Endodermal cell (in vitro differentiated cells): ENCODE measurements at regions not wholly inside any gene's neighbourhood (a gene's known extent, or its start where the extent isn't known, plus 50 kb on each side); places are given as distances from the start of the nearest gene placed in this dataset.

Experiments used
- DNase-seq: peaks from one replicate; pipeline ENCODE4 v3.0.0-alpha.2; 2017
- H3K27ac ChIP-seq: 2 replicates; pipeline ENCODE4 v1.5.1; 2013; ENCODE audit warnings: mild to moderate bottlenecking, low read depth, low read length, moderate library complexity
- H3K27me3 ChIP-seq: 2 replicates; pipeline ENCODE4 v1.6.1; 2013; ENCODE audit warnings: mild to moderate bottlenecking, low read length, moderate library complexity; ENCODE audit not compliant: insufficient read depth, control insufficient read depth, poor library complexity, severe bottlenecking
- H3K36me3 ChIP-seq: 2 replicates; pipeline ENCODE4 v1.7.0; 2013; ENCODE audit warnings: mild to moderate bottlenecking, low read length, moderate library complexity; ENCODE audit not compliant: control insufficient read depth, insufficient read depth
- H3K4me1 ChIP-seq: one replicate; pipeline ENCODE4 v1.7.0; 2013; ENCODE audit warnings: low read length; ENCODE audit not compliant: control insufficient read depth, insufficient read depth
- H3K4me3 ChIP-seq: 2 replicates; pipeline ENCODE4 v1.5.1; 2013; ENCODE audit warnings: mild to moderate bottlenecking, low read length, moderate library complexity
- H3K9ac ChIP-seq: 2 replicates; pipeline ENCODE4 v1.6.1; 2013; ENCODE audit warnings: mild to moderate bottlenecking, low read length, moderate library complexity; ENCODE audit not compliant: poor library complexity, severe bottlenecking; ENCODE audit errors: extremely low read depth
- H3K9me3 ChIP-seq: 2 replicates; pipeline ENCODE4 v1.6.1; 2013; ENCODE audit warnings: mild to moderate bottlenecking, low read length, moderate library complexity; ENCODE audit not compliant: control insufficient read depth
- H3K27ac Mint-ChIP-seq: 2 replicates; pipeline ENCODE4 v1.8.0; 2020; ENCODE audit warnings: mixed read lengths
- H3K27me3 Mint-ChIP-seq: 2 replicates; pipeline ENCODE4 v1.8.0; 2021; ENCODE audit warnings: mild to moderate bottlenecking, mixed read lengths; ENCODE audit not compliant: insufficient read depth
- H3K36me3 Mint-ChIP-seq: 2 replicates; pipeline ENCODE4 v1.8.0; 2020; ENCODE audit warnings: low read depth, mixed read lengths
- H3K4me1 Mint-ChIP-seq: 2 replicates; pipeline ENCODE4 v1.8.0; 2020; ENCODE audit warnings: mixed read lengths
- H3K4me3 Mint-ChIP-seq: 2 replicates; pipeline ENCODE4 v1.8.0; 2020; ENCODE audit warnings: mild to moderate bottlenecking, moderate library complexity, mixed read lengths
- H3K9me3 Mint-ChIP-seq: 2 replicates; pipeline ENCODE4 v1.8.0; 2020; ENCODE audit warnings: mild to moderate bottlenecking, mixed read lengths
- CTCF ChIP-seq: fragments of 200-600 bp; sonication (generic); conservative IDR thresholded peaks from 2 replicates; pipeline ENCODE4 v1.5.0; 2021; ENCODE audit warnings: antibody characterized with exemption, mild to moderate bottlenecking
- WGBS, 2 experiments: methylation state at CpG; one replicate each; pipeline versions ENCODE4 v1.1.5 to v1.1.7; 2013; ENCODE audit warnings: missing lambda C conversion rate in 2 of 2, mixed read lengths in 1 of 2; ENCODE audit not compliant: insufficient coverage in 1 of 2, insufficient read length in 1 of 2; 5-methylcytosine and 5-hydroxymethylcytosine counted together

GRCh38 chr17:71480099-71480498 is 640.7 kb upstream of the SOX9 start:
- Histone ChIP-seq H3K27ac (no peak overlapping the region), H3K36me3 (no peaks in the 10 kb centered on the region), H3K27me3 (peaks cover 6% of the 10 kb centered on the region), H3K9me3 (no peaks in the 10 kb centered on the region), H3K9ac (no peak overlapping the region), H3K4me3 (no peak overlapping the region), H3K4me1 (peaks cover 5% of the 10 kb centered on the region)
- DNase-seq = no peak
- Mint-ChIP-seq H3K27ac (no peak overlapping the region), H3K4me3 (no peak overlapping the region), H3K9me3 (no peaks in the 10 kb centered on the region), H3K27me3 (peaks cover 2% of the 10 kb centered on the region), H3K4me1 (no peaks in the 10 kb centered on the region), H3K36me3 (no peaks in the 10 kb centered on the region)
- WGBS, 2 experiments = 96 to 100% methylated on average over 1 to 2 of the region's 3 CpGs
- TF ChIP-seq CTCF = no peak

- Mint-ChIP-seq H3K27me3 (peaks cover 2% of the 10 kb centered on the region), H3K4me1 (no peaks in the 10 kb centered on the region), H3K4me3 (no peak overlapping the region), H3K9me3 (peaks cover under 1% of the 10 kb centered on the region), H3K27ac (no peak overlapping the region), H3K36me3 (no peaks in the 10 kb centered on the region)
- Histone ChIP-seq H3K9ac (no peak overlapping the region), H3K9me3 (no peaks in the 10 kb centered on the region), H3K27me3 (peaks cover 6% of the 10 kb centered on the region), H3K36me3 (no peaks in the 10 kb centered on the region), H3K4me1 (peaks cover 5% of the 10 kb centered on the region), H3K4me3 (no peak overlapping the region), H3K27ac (no peak overlapping the region)
- no CpG with 5 or more reads among the region's 1 CpG for WGBS, 2 experiments
- TF ChIP-seq CTCF = no peak
- DNase-seq = no peak
These were observed 638.2 kb upstream of the SOX9 start for GRCh38 chr17:71482625-71483024.

- Histone ChIP-seq H3K9ac (no peak overlapping the region), H3K27me3 (peaks cover 6% of the 10 kb centered on the region), H3K36me3 (no peaks in the 10 kb centered on the region), H3K4me1 (peaks cover 5% of the 10 kb centered on the region), H3K9me3 (peaks cover 9% of the 10 kb centered on the region), H3K4me3 (no peak overlapping the region), H3K27ac (no peak overlapping the region)
- peaks cover 11% of the 10 kb centered on the region for H3K9me3 Mint-ChIP-seq
- H3K27me3 Mint-ChIP-seq = peaks cover 2% of the 10 kb centered on the region
- no peak overlapping the region for H3K27ac Mint-ChIP-seq
- 89% methylated on average over 1 of the region's 1 CpG; no CpG with 5 or more reads in 1 of the 2 experiments for whole genome bisulfite sequencing, 2 experiments
- H3K4me3 Mint-ChIP-seq = no peak overlapping the region
- no peak for TF ChIP-seq CTCF
- H3K4me1 Mint-ChIP-seq = no peaks in the 10 kb centered on the region
- H3K36me3 Mint-ChIP-seq = no peaks in the 10 kb centered on the region
- no peak for DNase-seq
These were observed 636.3 kb upstream of the SOX9 start for GRCh38 chr17:71484546-71484945.
